ENCODE measurements at regions not wholly inside any gene's neighbourhood (a gene's known extent, or its start where the extent isn't known, plus 50 kb on each side); places are given as distances from the start of the nearest gene placed in this dataset.

DNA sequence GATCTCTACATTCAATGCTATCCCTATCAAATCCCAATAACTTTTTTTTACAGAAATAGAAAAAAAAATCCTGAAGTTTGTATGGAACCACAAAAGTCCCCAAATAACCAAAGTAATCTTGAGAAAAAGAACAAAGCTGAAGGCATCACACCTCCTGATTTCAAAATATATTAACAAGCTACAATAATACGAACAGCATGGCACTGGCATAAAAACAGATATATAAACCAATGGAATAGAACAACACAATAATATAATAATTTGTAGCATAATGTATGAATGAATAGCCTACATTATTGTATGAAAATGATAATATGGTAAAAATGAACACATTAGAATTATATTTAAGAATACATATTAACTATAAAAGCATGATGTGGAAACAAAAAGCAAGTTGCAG, 76.7 kb upstream of the TMC3 start:
- TF ChIP-seq, protein P1, sequence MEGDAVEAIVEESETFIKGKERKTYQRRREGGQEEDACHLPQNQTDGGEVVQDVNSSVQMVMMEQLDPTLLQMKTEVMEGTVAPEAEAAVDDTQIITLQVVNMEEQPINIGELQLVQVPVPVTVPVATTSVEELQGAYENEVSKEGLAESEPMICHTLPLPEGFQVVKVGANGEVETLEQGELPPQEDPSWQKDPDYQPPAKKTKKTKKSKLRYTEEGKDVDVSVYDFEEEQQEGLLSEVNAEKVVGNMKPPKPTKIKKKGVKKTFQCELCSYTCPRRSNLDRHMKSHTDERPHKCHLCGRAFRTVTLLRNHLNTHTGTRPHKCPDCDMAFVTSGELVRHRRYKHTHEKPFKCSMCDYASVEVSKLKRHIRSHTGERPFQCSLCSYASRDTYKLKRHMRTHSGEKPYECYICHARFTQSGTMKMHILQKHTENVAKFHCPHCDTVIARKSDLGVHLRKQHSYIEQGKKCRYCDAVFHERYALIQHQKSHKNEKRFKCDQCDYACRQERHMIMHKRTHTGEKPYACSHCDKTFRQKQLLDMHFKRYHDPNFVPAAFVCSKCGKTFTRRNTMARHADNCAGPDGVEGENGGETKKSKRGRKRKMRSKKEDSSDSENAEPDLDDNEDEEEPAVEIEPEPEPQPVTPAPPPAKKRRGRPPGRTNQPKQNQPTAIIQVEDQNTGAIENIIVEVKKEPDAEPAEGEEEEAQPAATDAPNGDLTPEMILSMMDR (IDR thresholded peaks at IDR 0.05): no peak
- TF ChIP-seq POLR2A (IDR thresholded peaks at IDR 0.05): no peak

Measured in esophagus squamous epithelium (tissue), 4 donors.